ENCODE measurements at regions not wholly inside any gene's neighbourhood (a gene's known extent, or its start where the extent isn't known, plus 50 kb on each side); places are given as distances from the start of the nearest gene placed in this dataset.

DNA sequence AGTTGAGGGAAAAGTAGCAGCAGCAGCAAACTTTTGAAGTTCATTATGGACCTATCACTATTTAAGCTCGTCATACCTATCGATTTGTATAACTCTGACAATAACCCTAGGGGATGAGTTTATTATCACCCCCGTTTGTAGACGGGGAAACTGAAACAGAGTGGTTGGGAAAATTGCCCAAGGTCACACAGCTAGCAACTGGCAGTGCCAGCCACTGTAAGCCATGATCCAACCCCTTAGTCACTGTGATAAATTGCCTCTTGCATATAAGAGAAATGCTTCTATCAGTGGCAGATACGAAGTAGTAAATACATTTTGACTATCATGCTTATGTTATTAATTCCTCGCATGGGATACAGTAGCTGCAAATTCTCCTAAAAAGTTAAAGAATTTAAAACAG lies 73.3 kb upstream of the ATP10B start:
- TF ChIP-seq, protein P1, sequence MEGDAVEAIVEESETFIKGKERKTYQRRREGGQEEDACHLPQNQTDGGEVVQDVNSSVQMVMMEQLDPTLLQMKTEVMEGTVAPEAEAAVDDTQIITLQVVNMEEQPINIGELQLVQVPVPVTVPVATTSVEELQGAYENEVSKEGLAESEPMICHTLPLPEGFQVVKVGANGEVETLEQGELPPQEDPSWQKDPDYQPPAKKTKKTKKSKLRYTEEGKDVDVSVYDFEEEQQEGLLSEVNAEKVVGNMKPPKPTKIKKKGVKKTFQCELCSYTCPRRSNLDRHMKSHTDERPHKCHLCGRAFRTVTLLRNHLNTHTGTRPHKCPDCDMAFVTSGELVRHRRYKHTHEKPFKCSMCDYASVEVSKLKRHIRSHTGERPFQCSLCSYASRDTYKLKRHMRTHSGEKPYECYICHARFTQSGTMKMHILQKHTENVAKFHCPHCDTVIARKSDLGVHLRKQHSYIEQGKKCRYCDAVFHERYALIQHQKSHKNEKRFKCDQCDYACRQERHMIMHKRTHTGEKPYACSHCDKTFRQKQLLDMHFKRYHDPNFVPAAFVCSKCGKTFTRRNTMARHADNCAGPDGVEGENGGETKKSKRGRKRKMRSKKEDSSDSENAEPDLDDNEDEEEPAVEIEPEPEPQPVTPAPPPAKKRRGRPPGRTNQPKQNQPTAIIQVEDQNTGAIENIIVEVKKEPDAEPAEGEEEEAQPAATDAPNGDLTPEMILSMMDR (IDR thresholded peaks at IDR 0.05), result no peak
- no peak for TF ChIP-seq POLR2A (IDR thresholded peaks at IDR 0.05)

All from lower leg skin (tissue), 3 donors.